Right hindlimb (tissue), 1 donor: ENCODE measurements at regions not wholly inside any gene's neighbourhood (a gene's known extent, or its start where the extent isn't known, plus 50 kb on each side); places are given as distances from the start of the nearest gene placed in this dataset.

ENCODE experiments used
- DNase-seq: peaks from one replicate; pipeline ENCODE4 v3.0.0-alpha.2; 2018

- no peak for DNase-seq
Observed at GRCh38 chr3:180354214-180354613, 247.7 kb upstream of the TTC14 start.

GRCh38 chr3:180358179-180358578 lies 243.8 kb upstream of the TTC14 start:
- no peak for DNase-seq

GRCh38 chr3:180359061-180359952 lies 242.7 kb upstream of the TTC14 start:
- no peak for DNase-seq

- DNase-seq, result no peak
Observed at GRCh38 chr3:180359953-180360279, 242.0 kb upstream of the TTC14 start.

- DNase-seq, result no peak
Observed at GRCh38 chr3:180362081-180362480, 239.9 kb upstream of the TTC14 start.

- no peak for DNase-seq
Observed at GRCh38 chr3:180375831-180376230, 226.1 kb upstream of the TTC14 start.

GRCh38 chr3:180378496-180378895 lies 223.5 kb upstream of the TTC14 start:
- no peak for DNase-seq

- DNase-seq, result no peak
Observed at GRCh38 chr3:180382638-180383180, 219.3 kb upstream of the TTC14 start.

- DNase-seq, result no peak
Observed at GRCh38 chr3:180383332-180384020, 218.5 kb upstream of the TTC14 start.

- no peak for DNase-seq
Observed at GRCh38 chr3:180390313-180390712, 211.7 kb upstream of the TTC14 start.

GRCh38 chr3:180391001-180391400 lies 211.0 kb upstream of the TTC14 start:
- no peak for DNase-seq

GRCh38 chr3:180401226-180401625 lies 200.7 kb upstream of the TTC14 start:
- no peak for DNase-seq

GRCh38 chr3:180402471-180403073 lies 199.4 kb upstream of the TTC14 start:
- no peak for DNase-seq

GRCh38 chr3:180403156-180403555 lies 198.8 kb upstream of the TTC14 start:
- DNase-seq, result no peak

GRCh38 chr3:180408654-180409053 lies 193.3 kb upstream of the TTC14 start:
- no peak for DNase-seq

- DNase-seq, result no peak
Observed at GRCh38 chr3:180409170-180409569, 192.8 kb upstream of the TTC14 start.

- no peak for DNase-seq
Observed at GRCh38 chr3:180409883-180410282, 192.1 kb upstream of the TTC14 start.

GRCh38 chr3:180414157-180414556 lies 187.8 kb upstream of the TTC14 start:
- no peak for DNase-seq

GRCh38 chr3:180416111-180416594 lies 185.8 kb upstream of the TTC14 start:
- DNase-seq, result no peak

- no peak for DNase-seq
Observed at GRCh38 chr3:180417241-180417640, 184.7 kb upstream of the TTC14 start.

GRCh38 chr3:180420016-180420415 lies 181.9 kb upstream of the TTC14 start:
- no peak for DNase-seq

GRCh38 chr3:180420804-180421203 lies 181.2 kb upstream of the TTC14 start:
- DNase-seq, result no peak

GRCh38 chr3:180421221-180421620 lies 180.7 kb upstream of the TTC14 start:
- no peak for DNase-seq

GRCh38 chr3:180421721-180422120 lies 180.2 kb upstream of the TTC14 start:
- no peak for DNase-seq
